ENCODE measurements at regions not wholly inside any gene's neighbourhood (a gene's known extent, or its start where the extent isn't known, plus 50 kb on each side); places are given as distances from the start of the nearest gene placed in this dataset.
"Not testable (repeated sequence)": the region's sequence is repeated elsewhere in the genome, so short reads cannot be mapped to it uniquely, and the experiment has no call there.

GRCh38 chr11:21785351-21785750 lies 407.5 kb upstream of the ANO5 start:
- no peak overlapping the region for H3K4me2 ChIP-seq (ENCODE audit: low read length)
- no peak overlapping the region for H3K27ac ChIP-seq
- H3K9ac ChIP-seq = no peak overlapping the region
- no peaks in the 10 kb centered on the region for H3K79me2 ChIP-seq
- H3K36me3 ChIP-seq (ENCODE audit: control insufficient read depth, insufficient read depth, low read length) = no peaks in the 10 kb centered on the region
- H3K9me3 ChIP-seq (ENCODE audit: control insufficient read depth, low read length) = no peaks in the 10 kb centered on the region
- no peak overlapping the region for H2AFZ ChIP-seq
- no peak overlapping the region for H3K4me3 ChIP-seq (ENCODE audit: low read depth, low read length)
- no peaks in the 10 kb centered on the region for H3K27me3 ChIP-seq (ENCODE audit: control insufficient read depth, insufficient read depth, low read length)
- no peak for TF ChIP-seq CTCF (IDR thresholded peaks at IDR 0.05)
- H3K4me1 ChIP-seq = no peaks in the 10 kb centered on the region

- no peaks in the 10 kb centered on the region for H3K4me1 ChIP-seq
- no peak for TF ChIP-seq CTCF (IDR thresholded peaks at IDR 0.05)
- no peak overlapping the region for H2AFZ ChIP-seq
- H3K9ac ChIP-seq = no peak overlapping the region
- no peaks in the 10 kb centered on the region for H3K36me3 ChIP-seq (ENCODE audit: control insufficient read depth, insufficient read depth, low read length)
- no peaks in the 10 kb centered on the region for H3K27me3 ChIP-seq (ENCODE audit: control insufficient read depth, insufficient read depth, low read length)
- H3K9me3 ChIP-seq (ENCODE audit: control insufficient read depth, low read length) = no peaks in the 10 kb centered on the region
- H3K4me3 ChIP-seq (ENCODE audit: low read depth, low read length) = no peak overlapping the region
- H3K79me2 ChIP-seq = no peaks in the 10 kb centered on the region
- no peak overlapping the region for H3K27ac ChIP-seq
- H3K4me2 ChIP-seq (ENCODE audit: low read length) = no peak overlapping the region
Observed at GRCh38 chr11:21794306-21794705, 398.6 kb upstream of the ANO5 start.

- H3K27ac ChIP-seq = no peak overlapping the region
- H3K9me3 ChIP-seq (ENCODE audit: control insufficient read depth, low read length) = no peaks in the 10 kb centered on the region
- H3K4me1 ChIP-seq = no peaks in the 10 kb centered on the region
- H3K4me3 ChIP-seq (ENCODE audit: low read depth, low read length) = no peak overlapping the region
- no peaks in the 10 kb centered on the region for H3K79me2 ChIP-seq
- H3K4me2 ChIP-seq (ENCODE audit: low read length) = no peak overlapping the region
- H3K27me3 ChIP-seq (ENCODE audit: control insufficient read depth, insufficient read depth, low read length) = no peaks in the 10 kb centered on the region
- H3K36me3 ChIP-seq (ENCODE audit: control insufficient read depth, insufficient read depth, low read length) = no peaks in the 10 kb centered on the region
- no peak overlapping the region for H2AFZ ChIP-seq
- H3K9ac ChIP-seq = no peak overlapping the region
- TF ChIP-seq CTCF (IDR thresholded peaks at IDR 0.05) = no peak
Observed at GRCh38 chr11:21798216-21798615, 394.7 kb upstream of the ANO5 start.

- not testable (repeated sequence) for H3K9ac ChIP-seq; H3K4me1 ChIP-seq; H3K36me3 ChIP-seq (ENCODE audit: control insufficient read depth, insufficient read depth, low read length); H2AFZ ChIP-seq; H3K27me3 ChIP-seq (ENCODE audit: control insufficient read depth, insufficient read depth, low read length); H3K4me2 ChIP-seq (ENCODE audit: low read length); H3K9me3 ChIP-seq (ENCODE audit: control insufficient read depth, low read length); H3K27ac ChIP-seq; H3K79me2 ChIP-seq; H3K4me3 ChIP-seq (ENCODE audit: low read depth, low read length)
Observed at GRCh38 chr11:21804523-21804922, 388.4 kb upstream of the ANO5 start.

GRCh38 chr11:21806508-21806907 lies 386.4 kb upstream of the ANO5 start:
- Histone ChIP-seq H3K9me3 (ENCODE audit: control insufficient read depth, low read length) (no peaks in the 10 kb centered on the region), H3K4me3 (ENCODE audit: low read depth, low read length) (no peak overlapping the region), H3K36me3 (ENCODE audit: control insufficient read depth, insufficient read depth, low read length) (no peaks in the 10 kb centered on the region), H3K27me3 (ENCODE audit: control insufficient read depth, insufficient read depth, low read length) (no peaks in the 10 kb centered on the region), H3K9ac (no peak overlapping the region), H3K4me1 (no peaks in the 10 kb centered on the region), H3K27ac (no peak overlapping the region), H3K79me2 (no peaks in the 10 kb centered on the region), H2AFZ (no peak overlapping the region), H3K4me2 (ENCODE audit: low read length) (no peak overlapping the region)
- no peak for TF ChIP-seq CTCF (IDR thresholded peaks at IDR 0.05)
